Spleen (tissue), 11 donors: ENCODE measurements at regions not wholly inside any gene's neighbourhood (a gene's known extent, or its start where the extent isn't known, plus 50 kb on each side); places are given as distances from the start of the nearest gene placed in this dataset.

Experiments
- DNase-seq: peaks from one replicate; pipeline ENCODE4 v3.0.0-alpha.2; 2020
- H3K27ac ChIP-seq, 8 donors: fragments of 200-600 bp; sonication (generic) in 7 of 8; 1 replicate in 4 of 8; 2 replicates in 4 of 8; pipeline versions ENCODE4 v1.5.0 to v1.8.0; 2016 to 2021; ENCODE audit warnings: inconsistent platforms in 4 of 8, mild to moderate bottlenecking in 4 of 8, moderate library complexity in 1 of 8
- H3K27me3 ChIP-seq, 7 donors: fragments of 200-600 bp; sonication (generic) in 6 of 7; replicated peaks in 1 of 7; 1 replicate in 4 of 7; 2 replicates in 3 of 7; pipeline versions ENCODE4 v1.5.0 to v1.8.0; 2016 to 2021; ENCODE audit warnings: inconsistent platforms in 3 of 7, mild to moderate bottlenecking in 1 of 7
- H3K36me3 ChIP-seq, 6 donors: fragments of 200-600 bp; sonication (generic) in 5 of 6; 1 replicate in 4 of 6; 2 replicates in 2 of 6; pipeline versions ENCODE4 v1.5.0 to v1.8.0; 2016 to 2021; ENCODE audit warnings: inconsistent platforms in 2 of 6
- H3K4me1 ChIP-seq, 6 donors: fragments of 200-600 bp; sonication (generic) in 5 of 6; 1 replicate in 3 of 6; 2 replicates in 3 of 6; pipeline versions ENCODE4 v1.5.0 to v1.8.0; 2016 to 2021; ENCODE audit warnings: inconsistent platforms in 3 of 6
- H3K4me3 ChIP-seq, 8 donors: fragments of 200-600 bp; sonication (generic) in 7 of 8; 1 replicate in 4 of 8; 2 replicates in 4 of 8; pipeline versions ENCODE4 v1.5.0 to v1.8.0; 2016 to 2021; ENCODE audit warnings: inconsistent platforms in 4 of 8, mild to moderate bottlenecking in 4 of 8, moderate library complexity in 2 of 8
- H3K9me3 ChIP-seq, 8 donors: fragments of 200-600 bp; sonication (generic) in 7 of 8; 1 replicate in 4 of 8; 2 replicates in 4 of 8; pipeline versions ENCODE4 v1.5.0 to v1.8.0; 2016 to 2021; ENCODE audit warnings: inconsistent platforms in 4 of 8
- CTCF ChIP-seq, 11 experiments: fragments of 200-600 bp in 7 of 11; fragments of 450-650 bp in 4 of 11; sonication (generic) in 4 of 11; IDR thresholded peaks in 8 of 11; conservative IDR thresholded peaks in 3 of 11; 1 replicate in 7 of 11; 2 replicates in 4 of 11; pipeline versions ENCODE4 v1.4.0 to v1.8.0; 2016 to 2021; ENCODE audit warnings: antibody characterized with exemption in 11 of 11, inconsistent platforms in 4 of 11, mild to moderate bottlenecking in 1 of 11
- POLR2A ChIP-seq, 3 donors: fragments of 450-650 bp; IDR thresholded peaks; one replicate each; pipeline ENCODE4 v1.5.1; 2017; ENCODE audit warnings: antibody characterized with exemption in 3 of 3, mild to moderate bottlenecking in 1 of 3
- POLR2AphosphoS5 ChIP-seq, 3 donors: sonication (generic); formaldehyde crosslinking; IDR thresholded peaks; one replicate each; pipeline ENCODE4 v1.5.1; 2017; ENCODE audit warnings: antibody characterized with exemption in 3 of 3
- WGBS, 5 donors: extraction: QIAGEN DNeasy Blood & Tissue Kit in 3 of 5; methylation state at CpG; one replicate each; pipeline versions ENCODE4 v1.1.5 to v1.1.7; 2013 to 2018; 5-methylcytosine and 5-hydroxymethylcytosine counted together
- intact Hi-C: fragments of 100-400 bp; cut with DNase I; formaldehyde crosslinking; loops from one replicate; pipeline ENCODE4 v1.15.0; 2023; ENCODE audit warnings: low total_unique reads
- donor health status: healthy with polysubstance abuse.
- donor health status: DM: no; HTN: no; CAD: no; lungs with moderate emphysema.
- donor health status: DM: no; HTN: no; CAD: no.
- donor health status: Bipolar disorder and iron deficiency.
- donor health status: healthy.
- donor health status: DM: no; HTN: no; CAD: no.
- donor health status: DM: yes; HTN: yes; CAD: no.

- TF ChIP-seq CTCF (IDR thresholded peaks at IDR 0.05 in 8 of 11, conservative IDR thresholded peaks at IDR 0.05 in 3 of 11) (no peak), POLR2A (IDR thresholded peaks at IDR 0.05) (no peak)
- peaks cover 0 to 5% (median 0%) of the 10 kb centered on the region in 6 donors for H3K4me1 ChIP-seq
- H3K27me3 ChIP-seq: no peaks in the 10 kb centered on the region
- intact Hi-C loops: no loop called here
- H3K36me3 ChIP-seq: no peaks in the 10 kb centered on the region
- H3K27ac ChIP-seq: no peak overlapping the region
- DNase-seq: no peak
- 57 to 66% (median 60%) methylated on average over 7 of the region's 7 CpGs for WGBS, 5 donors
- H3K9me3 ChIP-seq: no peaks in the 10 kb centered on the region
- H3K4me3 ChIP-seq: no peak overlapping the region
Measured at GRCh38 chr5:74408150-74409043, 232.1 kb downstream of the ENC1 start.

- intact Hi-C loops: no loop called here
- DNase-seq: no peak
Measured at GRCh38 chr5:74407701-74408100, 232.8 kb downstream of the ENC1 start.

GRCh38 chr5:74406844-74407243 lies 233.7 kb downstream of the ENC1 start:
- Histone ChIP-seq H3K27me3 (no peaks in the 10 kb centered on the region), H3K4me1 (peaks cover 0 to 5% (median 0%) of the 10 kb centered on the region in 6 donors), H3K4me3 (no peak overlapping the region), H3K27ac (no peak overlapping the region), H3K36me3 (no peaks in the 10 kb centered on the region), H3K9me3 (no peaks in the 10 kb centered on the region)
- WGBS, 5 donors: 85 to 97% (median 95%) methylated on average over 3 of the region's 3 CpGs
- DNase-seq: no peak
- TF ChIP-seq POLR2AphosphoS5 (IDR thresholded peaks at IDR 0.05) (no peak), POLR2A (IDR thresholded peaks at IDR 0.05) (no peak), CTCF (IDR thresholded peaks at IDR 0.05 in 8 of 11, conservative IDR thresholded peaks at IDR 0.05 in 3 of 11) (no peak)
- intact Hi-C loops: no loop called here

More at GRCh38 chr5:74407701-74408100, 232.8 kb downstream of the ENC1 start:
- Histone ChIP-seq H3K4me3 (no peak overlapping the region), H3K36me3 (no peaks in the 10 kb centered on the region), H3K27me3 (no peaks in the 10 kb centered on the region), H3K4me1 (peaks cover 0 to 5% (median 0%) of the 10 kb centered on the region in 6 donors), H3K27ac (no peak overlapping the region), H3K9me3 (no peaks in the 10 kb centered on the region)
- TF ChIP-seq POLR2AphosphoS5 (IDR thresholded peaks at IDR 0.05) (no peak), CTCF (IDR thresholded peaks at IDR 0.05 in 8 of 11, conservative IDR thresholded peaks at IDR 0.05 in 3 of 11) (no peak), POLR2A (IDR thresholded peaks at IDR 0.05) (no peak)
- 53 to 96% (median 86%) methylated on average over 1 of the region's 1 CpG for WGBS, 5 donors

GRCh38 chr5:74405593-74405992 lies 234.9 kb downstream of the ENC1 start:
- WGBS, 5 donors: 77 to 98% (median 82%) methylated on average over 4 of the region's 4 CpGs
- Histone ChIP-seq H3K36me3 (no peaks in the 10 kb centered on the region), H3K4me3 (no peak overlapping the region), H3K27ac (no peak overlapping the region), H3K4me1 (no peaks in the 10 kb centered on the region), H3K27me3 (no peaks in the 10 kb centered on the region), H3K9me3 (no peaks in the 10 kb centered on the region)
- TF ChIP-seq POLR2A (IDR thresholded peaks at IDR 0.05) (no peak), POLR2AphosphoS5 (IDR thresholded peaks at IDR 0.05) (no peak), CTCF (IDR thresholded peaks at IDR 0.05 in 8 of 11, conservative IDR thresholded peaks at IDR 0.05 in 3 of 11) (no peak)
- no peak for DNase-seq
- intact Hi-C loops: no loop called here
